H9 (cell line): ENCODE measurements at regions not wholly inside any gene's neighbourhood (a gene's known extent, or its start where the extent isn't known, plus 50 kb on each side); places are given as distances from the start of the nearest gene placed in this dataset.
A peak's percentile ranks its signal among the peaks of the same experiment; 100 is the strongest.

Experiments
- DNase-seq: peaks from one replicate; pipeline ENCODE4 v3.0.0-alpha.2; 2017
- H2AFZ ChIP-seq: one replicate; pipeline ENCODE4 v1.6.1; 2013; ENCODE audit warnings: mild to moderate bottlenecking, low read length, control low read depth, moderate library complexity
- H2AK5ac ChIP-seq: 2 replicates; pipeline ENCODE4 v1.6.1; 2013; ENCODE audit warnings: low read length, control low read depth, mixed read lengths; ENCODE audit not compliant: insufficient read length
- H2BK120ac ChIP-seq: one replicate; pipeline ENCODE4 v1.6.1; 2013; ENCODE audit warnings: low read depth, mild to moderate bottlenecking, low read length, control low read depth, inconsistent platforms; ENCODE audit not compliant: poor library complexity, severe bottlenecking
- H2BK12ac ChIP-seq: 2 replicates; pipeline ENCODE4 v1.6.1; 2013; ENCODE audit warnings: low read length, control low read depth, mixed read lengths, low read depth; ENCODE audit not compliant: insufficient read length
- H2BK15ac ChIP-seq: 2 replicates; pipeline ENCODE4 v1.6.1; 2013; ENCODE audit warnings: low read depth, low read length, control low read depth
- H2BK20ac ChIP-seq: one replicate; pipeline ENCODE4 v1.6.1; 2013; ENCODE audit warnings: low read depth, mild to moderate bottlenecking, low read length, control low read depth, inconsistent platforms; ENCODE audit not compliant: poor library complexity, severe bottlenecking
- H2BK5ac ChIP-seq: 2 replicates; pipeline ENCODE4 v1.6.1; 2013; ENCODE audit warnings: low read length, control low read depth, mixed read lengths; ENCODE audit not compliant: insufficient read length
- H3K14ac ChIP-seq: 2 replicates; pipeline ENCODE4 v1.6.1; 2013; ENCODE audit warnings: low read length, control low read depth; ENCODE audit not compliant: insufficient read depth
- H3K18ac ChIP-seq: 2 replicates; pipeline ENCODE4 v1.6.1; 2013; ENCODE audit warnings: low read depth, mild to moderate bottlenecking, mixed read lengths, low read length, control low read depth; ENCODE audit not compliant: insufficient read length
- H3K23ac ChIP-seq: 2 replicates; pipeline ENCODE4 v1.6.1; 2013; ENCODE audit warnings: low read length, control low read depth, mixed read lengths, low read depth; ENCODE audit not compliant: insufficient read length
- H3K23me2 ChIP-seq: 2 replicates; pipeline ENCODE4 v1.6.1; 2013; ENCODE audit warnings: low read depth, mild to moderate bottlenecking, mixed read lengths, low read length, control low read depth; ENCODE audit not compliant: insufficient read length, poor library complexity, severe bottlenecking
- H3K27ac ChIP-seq: 2 replicates; pipeline ENCODE4 v1.5.1; 2013; ENCODE audit warnings: low read length, control low read depth, mixed read lengths, low read depth; ENCODE audit not compliant: insufficient read length
- H3K27me3 ChIP-seq: 2 replicates; pipeline ENCODE4 v1.6.1; 2013; ENCODE audit warnings: low read length, control low read depth, inconsistent platforms; ENCODE audit not compliant: insufficient read depth
- H3K4ac ChIP-seq: 2 replicates; pipeline ENCODE4 v1.6.1; 2013; ENCODE audit warnings: low read depth, mild to moderate bottlenecking, control low read depth, inconsistent platforms, low read length, moderate library complexity
- H3K4me1 ChIP-seq: 2 replicates; pipeline ENCODE4 v1.6.1; 2013; ENCODE audit warnings: low read length, control low read depth, inconsistent platforms; ENCODE audit not compliant: insufficient read depth
- H3K4me2 ChIP-seq: 2 replicates; pipeline ENCODE4 v1.6.1; 2013; ENCODE audit warnings: low read length, control low read depth, mixed read lengths; ENCODE audit not compliant: insufficient read length, insufficient read depth
- H3K56ac ChIP-seq: 2 replicates; pipeline ENCODE4 v1.6.1; 2013; ENCODE audit warnings: low read depth, mild to moderate bottlenecking, mixed read lengths, low read length, control low read depth; ENCODE audit not compliant: insufficient read length
- H3K79me1 ChIP-seq: 2 replicates; pipeline ENCODE4 v1.6.1; 2013; ENCODE audit warnings: low read depth, mild to moderate bottlenecking, moderate library complexity, low read length, control low read depth, inconsistent platforms; ENCODE audit not compliant: insufficient read depth, poor library complexity, severe bottlenecking
- H3K79me2 ChIP-seq: 2 replicates; pipeline ENCODE4 v1.6.1; 2013; ENCODE audit warnings: low read length, control low read depth, inconsistent platforms; ENCODE audit not compliant: insufficient read depth
- H3K9ac ChIP-seq: 2 replicates; pipeline ENCODE4 v1.6.1; 2013; ENCODE audit warnings: low read length, control low read depth, mixed read lengths; ENCODE audit not compliant: insufficient read length; ENCODE audit errors: extremely low read depth
- H3K9me3 ChIP-seq: one replicate; pipeline ENCODE4 v1.6.1; 2013; ENCODE audit warnings: low read depth, low read length, inconsistent platforms; ENCODE audit not compliant: control insufficient read depth
- H3T11ph ChIP-seq: one replicate; pipeline ENCODE4 v1.6.1; 2013; ENCODE audit warnings: mild to moderate bottlenecking, low read length, control low read depth, inconsistent platforms
- H4K20me1 ChIP-seq: one replicate; pipeline ENCODE4 v1.6.1; 2013; ENCODE audit not compliant: control insufficient read depth, insufficient read length, insufficient read depth
- H4K5ac ChIP-seq: 2 replicates; pipeline ENCODE4 v1.6.1; 2013; ENCODE audit warnings: low read depth, mild to moderate bottlenecking, mixed read lengths, low read length, control low read depth; ENCODE audit not compliant: insufficient read length
- H4K8ac ChIP-seq: replicated peaks from 2 replicates; pipeline ENCODE4 v1.6.1; 2013; ENCODE audit warnings: low read length, control low read depth, mixed read lengths, low read depth; ENCODE audit not compliant: insufficient read length
- H4K91ac ChIP-seq: 2 replicates; pipeline ENCODE4 v1.6.1; 2013; ENCODE audit warnings: low read depth, mild to moderate bottlenecking, moderate library complexity, mixed read lengths, low read length, control low read depth; ENCODE audit not compliant: insufficient read length
- H3K27ac Mint-ChIP-seq, 3 experiments: 2 replicates in 2 of 3; 3 replicates in 1 of 3; pipeline ENCODE4 v1.8.0; 2020 to 2021; ENCODE audit warnings: mixed read lengths in 3 of 3, mild to moderate bottlenecking in 1 of 3, moderate library complexity in 1 of 3
- H3K27me3 Mint-ChIP-seq: 2 replicates; pipeline ENCODE4 v1.8.0; 2021; ENCODE audit warnings: low read depth, mild to moderate bottlenecking, moderate library complexity, mixed read lengths
- H3K36me3 Mint-ChIP-seq, 3 experiments: 2 replicates in 2 of 3; 3 replicates in 1 of 3; pipeline ENCODE4 v1.8.0; 2020 to 2021; ENCODE audit warnings: low read depth in 3 of 3, mixed read lengths in 3 of 3; ENCODE audit not compliant: insufficient read depth in 1 of 3
- H3K4me1 Mint-ChIP-seq, 2 experiments: 2 replicates each; pipeline ENCODE4 v1.8.0; 2020; ENCODE audit warnings: mixed read lengths in 2 of 2
- H3K4me3 Mint-ChIP-seq, 2 experiments: 2 replicates in 1 of 2; 3 replicates in 1 of 2; pipeline ENCODE4 v1.8.0; 2020 to 2021; ENCODE audit warnings: mild to moderate bottlenecking in 2 of 2, mixed read lengths in 2 of 2, moderate library complexity in 1 of 2
- H3K9me3 Mint-ChIP-seq, 2 experiments: 2 replicates in 1 of 2; 3 replicates in 1 of 2; pipeline ENCODE4 v1.8.0; 2020; ENCODE audit warnings: mild to moderate bottlenecking in 2 of 2, mixed read lengths in 2 of 2, moderate library complexity in 1 of 2
- WGBS: extraction: QIAGEN DNeasy Blood & Tissue Kit; methylation state at CpG from one replicate; pipeline ENCODE4 v1.1.7; 2013; ENCODE audit warnings: missing lambda C conversion rate, low lambda C conversion rate, mixed read lengths; ENCODE audit not compliant: insufficient read length; ENCODE audit errors: extremely low coverage; 5-methylcytosine and 5-hydroxymethylcytosine counted together
- TF ChIP-seq, protein P1 (sequence below): fragments of 200-600 bp; sonication (generic); conservative IDR thresholded peaks from 3 replicates; pipeline ENCODE4 v1.8.0; 2021; ENCODE audit warnings: antibody characterized with exemption, mild to moderate bottlenecking

DNA sequence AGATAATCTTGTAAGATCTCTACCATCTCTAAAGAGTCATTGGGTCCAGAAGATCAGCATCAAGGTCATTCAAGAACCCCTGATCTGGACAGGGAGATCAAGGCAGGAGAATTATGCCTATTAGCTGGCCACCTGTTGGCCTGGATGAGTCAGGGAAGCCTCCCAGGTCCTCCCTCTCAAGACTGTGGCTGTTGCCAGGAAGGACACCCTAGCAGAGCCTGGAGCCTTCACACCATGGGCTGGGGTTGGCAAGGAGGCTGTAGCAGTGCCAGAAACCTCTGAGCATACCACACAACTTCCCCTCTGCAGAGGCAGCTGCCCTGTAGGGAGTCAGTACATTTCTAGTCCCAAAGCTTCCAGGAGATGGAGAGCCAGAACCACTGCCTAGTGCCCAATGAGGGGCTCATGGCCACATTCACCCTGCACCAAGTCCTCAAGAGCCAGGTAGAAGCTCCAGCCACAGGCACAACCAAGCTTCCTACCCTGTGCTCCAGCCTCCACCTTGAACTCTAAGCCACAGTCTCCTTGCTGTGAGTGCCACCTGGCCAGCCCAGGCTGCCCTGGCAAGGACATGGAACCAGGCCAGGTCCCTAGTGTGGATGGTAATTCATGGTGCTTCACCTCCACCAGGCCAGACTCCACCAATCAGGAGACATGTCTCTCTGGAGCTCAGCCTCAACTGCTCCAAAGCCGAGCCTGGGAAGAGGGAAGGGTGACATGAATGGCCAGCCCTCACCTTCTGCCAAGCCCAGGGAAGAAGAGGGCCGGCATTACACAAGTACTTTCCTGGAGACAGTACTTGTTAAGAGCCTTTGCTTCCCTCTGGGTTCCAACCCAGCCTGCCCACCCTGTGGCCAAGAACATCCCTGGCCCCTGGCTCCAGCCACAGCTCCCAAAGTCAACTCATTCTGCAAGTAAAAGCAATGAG, 124.3 kb downstream of the BUD13 start:
- no peak overlapping the region for H3K56ac ChIP-seq
- H4K8ac ChIP-seq = no peak overlapping the region
- Mint-ChIP-seq H3K27me3 (peaks cover 17% of the 10 kb centered on the region), H3K4me1 (peaks cover 13 to 32% of the 10 kb centered on the region in 2 experiments), H3K36me3 (no peaks in the 10 kb centered on the region), H3K9me3 (no peaks in the 10 kb centered on the region), H3K4me3 (no peak overlapping the region), H3K27ac (no peak overlapping the region)
- H2BK120ac ChIP-seq = no peak overlapping the region
- no peaks in the 10 kb centered on the region for H3K23me2 ChIP-seq
- H3K9ac ChIP-seq = no peak overlapping the region
- no peak overlapping the region for H3K4me2 ChIP-seq
- no peak overlapping the region for H2BK12ac ChIP-seq
- WGBS = no CpG with 5 or more reads among the region's 2 CpGs
- H3K4me1 ChIP-seq = no peaks in the 10 kb centered on the region; the same call in 1 of the 2 replicates
- DNase-seq = peak; percentile 20
- H3K14ac ChIP-seq = no peak overlapping the region; the same call in 1 of the 2 replicates
- no peak overlapping the region for H4K91ac ChIP-seq
- TF ChIP-seq, protein P1, sequence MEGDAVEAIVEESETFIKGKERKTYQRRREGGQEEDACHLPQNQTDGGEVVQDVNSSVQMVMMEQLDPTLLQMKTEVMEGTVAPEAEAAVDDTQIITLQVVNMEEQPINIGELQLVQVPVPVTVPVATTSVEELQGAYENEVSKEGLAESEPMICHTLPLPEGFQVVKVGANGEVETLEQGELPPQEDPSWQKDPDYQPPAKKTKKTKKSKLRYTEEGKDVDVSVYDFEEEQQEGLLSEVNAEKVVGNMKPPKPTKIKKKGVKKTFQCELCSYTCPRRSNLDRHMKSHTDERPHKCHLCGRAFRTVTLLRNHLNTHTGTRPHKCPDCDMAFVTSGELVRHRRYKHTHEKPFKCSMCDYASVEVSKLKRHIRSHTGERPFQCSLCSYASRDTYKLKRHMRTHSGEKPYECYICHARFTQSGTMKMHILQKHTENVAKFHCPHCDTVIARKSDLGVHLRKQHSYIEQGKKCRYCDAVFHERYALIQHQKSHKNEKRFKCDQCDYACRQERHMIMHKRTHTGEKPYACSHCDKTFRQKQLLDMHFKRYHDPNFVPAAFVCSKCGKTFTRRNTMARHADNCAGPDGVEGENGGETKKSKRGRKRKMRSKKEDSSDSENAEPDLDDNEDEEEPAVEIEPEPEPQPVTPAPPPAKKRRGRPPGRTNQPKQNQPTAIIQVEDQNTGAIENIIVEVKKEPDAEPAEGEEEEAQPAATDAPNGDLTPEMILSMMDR = no peak
- H4K5ac ChIP-seq = no peak overlapping the region
- H2BK5ac ChIP-seq = no peak overlapping the region
- no peak overlapping the region for H3K18ac ChIP-seq
- no peak overlapping the region for H3K4ac ChIP-seq
- H3K27ac ChIP-seq = no peak overlapping the region
- no peaks in the 10 kb centered on the region for H3K27me3 ChIP-seq
- no peaks in the 10 kb centered on the region for H3K79me2 ChIP-seq
- H3T11ph ChIP-seq = no peak overlapping the region
- H3K9me3 ChIP-seq = no peaks in the 10 kb centered on the region
- H4K20me1 ChIP-seq = no peaks in the 10 kb centered on the region
- H2BK20ac ChIP-seq = no peak overlapping the region
- no peak overlapping the region for H2AK5ac ChIP-seq
- H2AFZ ChIP-seq = no peak overlapping the region
- H3K23ac ChIP-seq = no peak overlapping the region
- H2BK15ac ChIP-seq = no peak overlapping the region
- H3K79me1 ChIP-seq = no peaks in the 10 kb centered on the region
